HG02884 (cell line): ENCODE measurements at regions not wholly inside any gene's neighbourhood (a gene's known extent, or its start where the extent isn't known, plus 50 kb on each side); places are given as distances from the start of the nearest gene placed in this dataset.

Experiments used
- ATAC-seq: cut with Tn5 transposase; IDR thresholded peaks from one replicate; pipeline ENCODE4 v1.9.1; 2021; ENCODE audit warnings: mild to moderate bottlenecking, moderate library complexity; ENCODE audit not compliant: unreplicated experiment

GRCh38 chr2:37858725-37859267 lies 66.3 kb upstream of the RMDN2 start:
- ATAC-seq, result no peak

GRCh38 chr2:37862620-37863019 lies 62.5 kb upstream of the RMDN2 start:
- no peak for ATAC-seq

GRCh38 chr2:37864217-37864616 lies 60.9 kb upstream of the RMDN2 start:
- ATAC-seq, result no peak

- no peak for ATAC-seq
Measured at GRCh38 chr2:37865640-37866039, 59.4 kb upstream of the RMDN2 start.

GRCh38 chr2:37866171-37866934 lies 58.7 kb upstream of the RMDN2 start:
- no peak for ATAC-seq

GRCh38 chr2:37867166-37867565 lies 57.9 kb upstream of the RMDN2 start:
- ATAC-seq, result no peak

- ATAC-seq, result no peak
Measured at GRCh38 chr2:37868866-37869265, 56.2 kb upstream of the RMDN2 start.

- no peak for ATAC-seq
Measured at GRCh38 chr2:37869304-37869703, 55.8 kb upstream of the RMDN2 start.

- no peak for ATAC-seq
Measured at GRCh38 chr2:37869771-37870170, 55.3 kb upstream of the RMDN2 start.

- no peak for ATAC-seq
Measured at GRCh38 chr2:37870829-37871228, 54.3 kb upstream of the RMDN2 start.

GRCh38 chr2:37871456-37872191 lies 53.5 kb upstream of the RMDN2 start:
- ATAC-seq, result peak; percentile 64

GRCh38 chr2:37872192-37872750 lies 52.8 kb upstream of the RMDN2 start:
- ATAC-seq, result no peak

- no peak for ATAC-seq
Measured at GRCh38 chr2:37873229-37873628, 51.9 kb upstream of the RMDN2 start.

- no peak for ATAC-seq
Measured at GRCh38 chr2:37873749-37874330, 51.2 kb upstream of the RMDN2 start.

GRCh38 chr2:37874470-37874869 lies 50.6 kb upstream of the RMDN2 start:
- no peak for ATAC-seq
